NCI-H2196 treated with DMSO at 0.1 percent for 48 hours (cell line): ENCODE measurements at regions not wholly inside any gene's neighbourhood (a gene's known extent, or its start where the extent isn't known, plus 50 kb on each side); places are given as distances from the start of the nearest gene placed in this dataset.
"Not testable (repeated sequence)": the region's sequence is repeated elsewhere in the genome, so short reads cannot be mapped to it uniquely, and the experiment has no call there.

Source experiments
- DNase-seq: peaks from one replicate; lab custom pipeline; 2025; ENCODE audit not compliant: unreplicated experiment; lab: John Stamatoyannopoulos, UW

- DNase-seq, result no peak
Observed at GRCh38 chr3:163726125-163726524, 1352.2 kb downstream of the SI start.

DNA sequence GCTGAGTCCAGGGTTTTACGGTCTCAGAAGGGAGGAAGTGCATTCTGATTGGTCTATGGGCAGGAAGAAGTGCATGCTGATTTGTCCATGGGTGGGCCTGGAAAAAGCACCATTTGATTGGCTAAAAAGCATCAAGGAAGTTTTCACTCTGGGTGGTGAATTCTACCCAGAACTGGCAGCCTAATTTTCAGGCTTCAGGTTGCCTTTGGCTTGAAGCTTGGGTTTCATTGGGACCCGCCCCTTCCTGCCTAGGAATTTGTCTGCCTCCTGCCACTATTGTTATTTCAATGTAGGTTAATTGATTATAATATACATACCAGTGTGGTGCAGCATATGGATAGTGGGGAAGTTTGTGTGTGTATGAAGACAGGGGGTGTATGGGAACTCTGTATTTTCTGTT lies 1355.9 kb downstream of the SI start:
- no peak for DNase-seq

- no peak for DNase-seq
Observed at GRCh38 chr3:163721596-163721995, 1356.7 kb downstream of the SI start.

DNA sequence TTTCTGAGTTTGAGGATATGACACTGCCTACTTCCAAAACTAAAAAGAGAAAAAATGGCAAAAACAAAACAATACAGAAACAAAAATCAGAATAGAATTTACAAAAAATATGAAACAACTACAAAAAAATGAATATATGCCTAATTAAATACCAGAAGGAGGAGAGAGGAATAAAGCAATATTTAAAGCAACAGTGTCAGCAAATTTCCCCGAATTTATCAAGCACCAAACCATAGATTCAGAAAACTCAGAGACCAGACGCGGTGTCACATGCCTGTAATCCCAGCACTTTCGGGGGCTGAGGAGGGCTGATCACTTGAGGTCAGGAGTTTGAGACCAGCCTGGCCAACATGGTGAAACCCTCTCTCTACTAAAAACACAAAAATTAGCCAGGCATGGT lies 1360.9 kb downstream of the SI start:
- no peak for DNase-seq

- DNase-seq, result no peak
Observed at GRCh38 chr3:163708428-163708827, 1369.9 kb downstream of the SI start.

DNA sequence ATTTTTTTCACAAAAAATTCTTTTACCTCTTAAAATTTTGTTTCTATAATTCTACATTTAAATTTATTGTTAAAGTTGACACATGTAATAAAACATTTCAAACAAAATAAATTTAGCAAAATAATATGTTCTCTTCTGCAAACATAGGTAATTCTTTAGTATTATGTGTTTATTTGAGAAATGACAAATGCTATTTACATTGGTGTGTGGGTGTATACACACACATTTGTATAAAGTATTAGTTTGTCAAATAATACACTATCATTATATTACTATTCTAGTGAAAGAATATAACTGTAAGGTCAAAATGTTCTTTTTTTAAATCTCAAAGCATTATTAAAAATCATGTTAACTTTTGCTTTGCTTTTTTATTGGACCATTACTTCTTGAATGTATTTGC lies 1370.6 kb downstream of the SI start:
- DNase-seq, result no peak

DNA sequence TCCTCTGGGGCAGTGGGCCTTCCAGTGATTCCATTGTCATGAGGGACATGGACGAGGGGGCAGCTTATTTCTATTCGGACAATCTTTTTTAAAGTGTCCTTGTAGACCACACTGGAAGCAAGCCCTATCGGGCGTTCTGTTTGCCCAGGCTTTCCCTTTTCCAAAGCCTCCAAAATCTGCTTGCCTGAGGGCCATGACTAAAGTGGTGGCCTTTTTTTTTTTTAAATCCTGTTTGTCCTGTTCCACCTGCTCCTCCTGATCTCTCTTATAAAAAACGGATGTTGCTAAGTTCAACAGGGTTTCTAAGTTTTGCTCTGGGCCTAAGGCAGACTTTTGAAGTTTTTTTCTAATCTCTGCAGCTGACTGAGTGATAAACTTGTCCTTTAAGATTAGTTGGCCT lies 1380.1 kb downstream of the SI start:
- DNase-seq, result not testable (repeated sequence)

- no peak for DNase-seq
Observed at GRCh38 chr3:163692494-163692893, 1385.8 kb downstream of the SI start.

DNA sequence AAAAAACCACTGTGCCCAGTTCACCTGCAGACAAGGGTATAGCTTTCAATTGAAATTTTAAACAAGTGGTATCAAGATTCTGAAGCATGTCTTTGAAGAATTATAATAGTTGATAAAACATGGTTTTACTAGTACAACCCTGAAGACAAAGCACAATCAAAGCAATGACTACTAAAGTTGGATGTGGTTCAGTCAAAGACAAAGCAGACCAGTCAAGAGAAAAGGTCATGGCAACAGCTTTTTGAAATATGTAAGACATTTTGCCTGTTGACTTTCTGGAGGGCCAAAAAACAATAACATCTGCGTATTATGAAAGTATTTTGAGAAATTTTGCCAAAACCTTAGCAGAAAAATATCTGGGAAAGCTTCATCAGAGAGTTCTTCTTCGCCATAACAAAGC lies 1393.6 kb downstream of the SI start:
- DNase-seq, result no peak

DNA sequence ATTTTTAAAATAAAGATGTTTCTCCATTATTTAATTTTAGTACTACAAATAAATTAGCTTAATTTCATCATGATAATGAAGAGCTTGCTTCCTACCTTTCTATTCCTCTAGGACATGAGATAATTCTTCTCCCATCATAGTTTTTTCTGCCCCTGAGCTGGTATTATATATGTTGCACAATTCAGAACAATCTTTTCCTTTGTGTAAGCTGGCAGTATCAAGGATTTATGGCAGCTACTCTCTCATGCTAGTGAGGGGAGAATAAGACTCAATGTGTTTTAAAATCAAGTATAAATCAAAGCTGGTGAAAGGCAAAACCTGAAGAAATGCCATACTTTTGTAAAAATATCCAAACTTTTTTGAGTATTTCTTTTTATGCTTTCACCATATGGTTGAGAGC lies 1405.3 kb downstream of the SI start:
- no peak for DNase-seq

- no peak for DNase-seq
Observed at GRCh38 chr3:163671201-163671600, 1407.1 kb downstream of the SI start.

DNA sequence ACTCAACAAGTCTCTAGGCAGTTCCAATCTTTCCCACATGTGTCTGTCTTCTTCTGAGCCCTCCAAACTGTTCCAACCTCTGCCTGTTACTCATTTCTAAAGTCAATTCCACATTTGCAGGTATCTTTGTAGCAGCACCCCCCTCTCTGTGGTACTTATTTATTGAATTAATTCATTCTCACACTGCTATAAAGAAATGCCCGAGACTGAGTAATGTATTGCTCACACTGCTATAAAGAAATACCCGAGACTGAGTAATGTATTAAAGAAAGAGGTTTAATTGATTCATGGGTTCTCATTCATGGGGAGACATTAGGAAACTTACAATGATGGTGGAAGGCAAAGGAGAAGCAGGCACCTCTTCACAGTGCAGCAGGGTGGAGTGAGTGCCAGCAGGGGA lies 1413.8 kb downstream of the SI start:
- no peak for DNase-seq

- DNase-seq, result no peak
Observed at GRCh38 chr3:163657088-163657487, 1421.2 kb downstream of the SI start.

DNA sequence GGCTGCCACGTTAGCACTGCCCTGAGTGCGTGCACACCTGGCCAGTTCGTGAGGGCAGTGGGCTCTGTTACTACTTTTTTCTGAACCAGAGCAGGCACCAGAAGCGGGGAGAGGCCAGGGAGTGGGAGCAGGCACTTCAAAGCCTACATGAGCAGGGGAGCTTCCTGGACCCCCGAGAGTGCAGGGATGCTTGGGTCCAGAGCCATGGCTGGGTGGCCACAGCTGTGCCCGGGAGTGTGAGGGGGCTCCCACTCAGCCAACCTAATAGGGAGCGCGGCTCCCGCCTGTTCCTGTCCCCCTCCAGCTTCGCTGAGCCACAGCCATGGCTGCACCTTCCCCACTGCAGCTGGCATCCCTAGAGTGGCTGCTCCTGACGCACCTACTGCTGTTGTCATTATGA lies 1423.3 kb downstream of the SI start:
- no peak for DNase-seq

GRCh38 chr3:163644172-163644571 lies 1434.1 kb downstream of the SI start:
- DNase-seq, result no peak

DNA sequence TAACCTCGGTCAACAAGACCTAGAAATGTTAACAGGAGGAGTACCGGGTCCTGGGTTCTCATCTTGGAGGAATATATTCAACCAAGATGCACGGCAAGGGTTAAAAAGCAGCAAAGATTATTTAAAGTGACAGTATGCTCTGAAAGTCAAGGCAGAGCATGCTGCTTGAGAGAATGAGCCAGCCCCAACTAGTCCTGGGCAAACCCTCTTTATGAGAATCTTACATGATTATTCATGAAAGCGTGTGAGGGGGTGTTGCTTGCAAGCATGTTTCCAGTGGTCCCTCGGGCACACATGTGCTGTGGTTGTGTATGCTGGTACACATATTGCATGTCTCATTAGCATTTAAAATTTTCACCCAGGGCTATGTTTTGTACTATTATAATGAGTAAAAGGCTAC lies 1445.6 kb downstream of the SI start:
- DNase-seq, result no peak

DNA sequence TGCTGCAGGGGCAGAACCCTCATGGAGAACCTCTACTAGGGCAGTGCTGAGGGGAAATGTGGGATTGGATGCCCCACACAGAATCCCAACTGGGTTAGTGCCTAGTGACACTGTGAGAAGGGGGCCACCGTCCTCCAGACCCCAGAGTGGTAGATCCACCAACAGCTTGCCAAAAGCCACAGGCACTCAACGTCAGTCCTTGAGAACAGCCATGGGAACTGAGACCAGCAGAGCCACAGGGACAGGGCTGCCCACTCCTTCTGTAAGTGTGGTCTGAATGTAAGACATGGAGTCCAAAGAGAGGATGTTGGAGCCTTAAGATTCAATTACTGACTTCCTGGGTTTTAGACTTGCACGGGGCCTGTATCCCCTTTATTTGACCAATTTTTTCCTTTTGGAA lies 1451.5 kb downstream of the SI start:
- DNase-seq, result no peak

GRCh38 chr3:163622384-163622783 lies 1455.9 kb downstream of the SI start:
- DNase-seq, result no peak

DNA sequence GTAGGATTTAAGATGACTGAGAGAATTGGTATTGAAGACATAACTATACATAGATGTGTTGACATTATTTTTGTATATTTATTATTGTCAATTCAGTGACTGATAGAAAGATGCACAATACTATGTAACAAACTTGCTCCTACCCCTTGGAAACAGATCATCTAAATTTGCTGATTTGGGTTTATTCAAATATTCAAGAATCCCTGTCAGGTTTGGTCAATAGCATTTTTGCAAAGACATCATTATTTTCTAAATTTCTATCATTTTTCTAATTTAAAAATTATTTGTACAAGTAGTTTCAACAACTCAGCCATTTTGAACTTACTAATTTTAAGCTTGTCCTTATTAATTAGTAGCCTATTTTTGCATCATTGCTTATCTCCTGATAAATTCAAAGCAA lies 1463.4 kb downstream of the SI start:
- no peak for DNase-seq

GRCh38 chr3:163605915-163606314 lies 1472.4 kb downstream of the SI start:
- no peak for DNase-seq

DNA sequence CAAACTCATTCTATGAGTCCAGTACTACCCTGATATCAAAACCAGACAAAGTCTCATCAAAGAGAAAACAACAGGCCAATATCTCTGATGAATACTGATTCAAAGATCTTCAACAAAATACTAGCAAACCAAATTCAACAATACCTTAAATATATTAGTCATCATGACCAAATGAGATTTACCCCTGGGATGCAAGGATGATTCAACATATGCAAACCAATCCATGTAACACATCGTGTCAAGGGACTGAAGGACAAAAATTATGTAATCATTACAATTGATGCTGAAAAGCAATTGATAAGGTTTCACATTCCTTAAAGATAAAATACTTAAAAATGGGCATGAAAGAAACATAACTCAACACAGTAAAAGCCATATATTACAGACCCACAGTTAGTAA lies 1476.9 kb downstream of the SI start:
- DNase-seq, result no peak

GRCh38 chr3:163587342-163587741 lies 1491.0 kb downstream of the SI start:
- DNase-seq, result no peak

DNA sequence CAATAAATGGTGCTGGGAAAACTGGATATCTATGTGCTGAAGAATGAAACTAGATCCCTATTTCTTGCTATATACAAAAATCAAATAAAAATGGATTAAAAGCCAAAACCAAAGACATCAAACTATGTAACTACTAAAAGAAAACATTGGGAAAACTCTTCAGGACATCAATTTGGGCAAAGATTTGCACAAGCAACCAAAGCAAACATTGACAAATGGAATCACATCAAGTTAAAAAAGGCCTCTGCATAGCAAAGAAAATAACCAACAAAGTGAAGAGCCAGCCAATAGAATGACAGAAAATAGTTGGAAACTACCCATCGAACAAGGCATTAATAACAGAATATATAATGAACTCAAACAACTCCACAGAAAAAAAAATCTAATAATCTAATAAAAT lies 1495.3 kb downstream of the SI start:
- no peak for DNase-seq

- no peak for DNase-seq
Observed at GRCh38 chr3:163577271-163577670, 1501.0 kb downstream of the SI start.
